Activated CD4-positive, alpha-beta T cell treated with anti-CD3 and anti-CD28 coated beads, Interleukin-2, Interleukin-6, amounts not matched to agents 100 ng/mL and 50 ng/mL, durations not matched to agents 16 hours and 8 hours (primary cell): ENCODE measurements at regions not wholly inside any gene's neighbourhood (a gene's known extent, or its start where the extent isn't known, plus 50 kb on each side); places are given as distances from the start of the nearest gene placed in this dataset.
"Not testable (repeated sequence)": the region's sequence is repeated elsewhere in the genome, so short reads cannot be mapped to it uniquely, and the experiment has no call there.

Experiments used
- DNase-seq: peaks from one replicate; pipeline ENCODE4 v3.0.0-alpha.2; 2020

DNA sequence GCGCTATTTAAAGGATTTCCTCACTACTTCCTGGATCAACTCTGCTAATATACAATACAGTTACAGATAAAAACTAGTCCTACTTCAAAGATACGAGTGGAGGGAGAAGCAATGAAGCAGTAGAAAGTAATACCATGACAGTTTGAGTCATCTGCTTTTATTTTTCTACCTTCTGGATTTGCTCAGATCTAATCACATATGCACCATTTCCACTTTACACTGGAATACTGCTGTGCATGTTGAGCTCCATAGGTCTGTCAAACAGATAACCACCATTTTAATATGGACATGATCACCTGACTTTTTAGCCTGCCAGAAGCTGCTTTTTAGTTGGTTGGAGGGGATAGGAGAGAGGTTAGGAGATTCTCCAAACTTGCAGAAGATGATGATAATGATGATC, 92.5 kb downstream of the MMUT start:
- no peak for DNase-seq

DNA sequence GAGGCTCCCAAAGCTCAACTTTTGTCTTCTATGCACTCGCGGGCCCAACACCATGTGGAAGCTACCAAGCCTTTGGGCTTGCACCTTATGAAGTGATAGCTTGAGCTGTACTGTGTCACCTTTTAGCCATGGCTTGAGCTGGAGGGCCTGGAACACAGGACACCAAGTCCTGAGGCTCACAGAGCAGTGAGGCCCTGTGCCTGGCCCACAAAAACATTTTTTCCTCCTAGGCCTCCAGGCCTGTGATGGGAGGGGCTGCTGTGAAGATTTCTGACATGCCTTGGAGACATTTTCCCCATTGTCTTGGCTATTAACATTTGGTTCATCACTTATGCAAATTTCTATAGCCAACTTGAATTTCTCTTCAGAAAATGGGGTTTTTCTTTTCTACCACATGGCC, 96.5 kb downstream of the MMUT start:
- DNase-seq = no peak

GRCh38 chr6:49348561-49348960, 114.5 kb downstream of the MMUT start:
- DNase-seq = no peak

GRCh38 chr6:49342410-49342809, 120.6 kb downstream of the MMUT start:
- DNase-seq = no peak

DNA sequence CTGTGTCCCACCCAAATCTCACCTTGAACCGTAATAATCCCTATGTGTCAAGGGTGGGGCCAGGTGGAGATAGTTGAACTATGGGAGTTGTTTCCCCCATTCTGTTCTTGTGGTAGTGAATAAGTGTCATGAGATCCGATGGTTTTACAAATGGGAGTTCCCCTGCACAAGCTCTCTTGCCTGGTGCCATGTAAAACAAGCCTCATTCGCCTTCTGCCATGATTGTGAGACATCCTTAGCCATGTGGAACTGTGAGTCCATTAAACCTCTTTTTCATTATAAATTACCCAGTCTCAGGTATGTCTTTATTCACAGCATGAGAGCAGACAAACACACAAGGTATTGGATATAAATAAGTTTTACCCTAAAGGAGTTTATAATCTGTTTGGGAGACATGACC, 121.2 kb downstream of the MMUT start:
- no peak for DNase-seq

DNA sequence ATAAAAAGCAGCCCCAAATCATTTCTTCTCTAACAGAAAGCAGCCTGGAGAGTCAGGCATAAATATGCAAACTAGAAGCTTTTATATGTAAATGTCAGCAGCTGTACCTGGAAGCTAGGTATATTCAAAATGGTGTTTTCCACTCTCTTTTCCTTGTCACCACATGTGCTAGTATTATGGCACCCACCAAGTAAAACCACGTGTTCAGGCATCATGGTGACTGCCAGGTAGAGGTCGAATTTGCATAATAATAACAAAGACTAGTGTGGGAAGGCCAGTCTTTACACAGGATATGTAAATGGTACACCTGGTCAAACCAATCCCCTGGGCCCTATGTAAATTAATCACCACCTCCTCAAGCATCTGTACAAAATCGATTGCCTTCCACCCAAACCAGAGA, 124.0 kb downstream of the MMUT start:
- no peak for DNase-seq

- DNase-seq = no peak
Measured at GRCh38 chr6:49336514-49337131, 126.4 kb downstream of the MMUT start.

GRCh38 chr6:49333345-49334125, 129.5 kb downstream of the MMUT start:
- no peak for DNase-seq

DNA sequence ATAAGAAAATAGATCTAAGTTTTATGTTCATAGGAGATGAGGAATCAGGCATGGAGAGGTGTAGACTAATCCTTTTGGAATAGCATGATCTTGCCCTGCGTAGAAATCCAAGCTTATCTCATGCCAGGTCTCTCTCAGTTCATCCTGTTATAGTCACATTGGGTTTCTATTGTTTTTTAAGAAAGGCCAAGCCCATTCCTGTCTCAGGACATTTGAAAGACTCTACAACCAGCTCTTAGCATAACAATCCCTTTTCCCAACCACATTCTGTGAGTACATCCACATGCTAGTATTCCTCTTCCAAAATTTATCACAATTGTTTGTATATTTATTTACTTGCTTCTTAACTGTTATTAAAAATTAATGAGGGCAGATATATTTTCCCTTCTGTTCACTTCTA, 130.3 kb downstream of the MMUT start:
- DNase-seq = no peak

GRCh38 chr6:49329186-49329585, 133.9 kb downstream of the MMUT start:
- no peak for DNase-seq

DNA sequence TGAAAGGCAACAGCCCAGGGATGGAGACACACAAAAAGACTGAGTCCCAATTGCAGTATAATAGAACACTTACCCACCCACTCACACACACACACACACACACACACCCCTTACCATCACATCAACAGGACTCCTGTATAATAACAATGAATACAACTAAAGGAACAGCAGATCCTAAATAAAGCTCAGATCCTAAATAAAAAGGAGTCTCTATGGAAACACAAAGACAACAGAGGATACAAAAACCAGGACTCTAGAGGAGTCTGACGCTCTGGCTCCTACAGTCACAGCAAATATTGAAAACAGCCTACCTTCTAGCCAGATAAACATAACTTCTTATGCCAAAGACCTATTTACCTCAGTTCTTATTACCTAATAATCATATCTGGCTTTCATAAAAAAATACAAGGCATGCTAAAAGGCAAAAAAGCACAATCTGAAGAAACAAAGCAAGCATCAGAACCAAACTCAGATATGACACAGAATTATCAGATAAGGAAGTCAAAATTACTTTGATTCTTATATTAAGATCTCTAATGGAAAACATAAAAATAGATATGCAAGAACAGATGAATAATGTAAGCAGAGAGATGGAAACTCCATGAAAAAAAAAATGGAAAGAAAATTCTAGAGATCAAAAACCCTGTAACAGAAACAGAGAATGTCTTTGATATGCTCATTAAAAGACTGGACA, 134.9 kb downstream of the MMUT start:
- DNase-seq = no peak

DNA sequence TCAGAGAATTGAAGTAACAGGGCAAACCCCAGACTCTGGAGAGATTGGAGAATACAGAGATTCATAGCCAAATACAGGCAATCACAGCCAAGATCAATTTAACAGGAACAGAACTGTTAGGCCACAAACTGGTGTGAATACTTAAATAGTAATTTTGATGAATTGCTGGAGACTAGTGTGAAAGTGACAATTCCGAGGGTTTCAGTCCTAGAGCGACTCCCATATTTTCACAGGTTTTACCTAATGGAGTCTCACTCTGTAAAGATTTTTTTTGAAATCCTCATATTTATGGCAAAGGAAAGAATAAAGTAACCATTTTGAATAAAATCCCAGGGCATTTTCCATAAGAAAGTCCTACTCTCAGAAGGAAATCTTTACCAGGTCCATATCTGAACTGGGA, 135.5 kb downstream of the MMUT start:
- DNase-seq = no peak

DNA sequence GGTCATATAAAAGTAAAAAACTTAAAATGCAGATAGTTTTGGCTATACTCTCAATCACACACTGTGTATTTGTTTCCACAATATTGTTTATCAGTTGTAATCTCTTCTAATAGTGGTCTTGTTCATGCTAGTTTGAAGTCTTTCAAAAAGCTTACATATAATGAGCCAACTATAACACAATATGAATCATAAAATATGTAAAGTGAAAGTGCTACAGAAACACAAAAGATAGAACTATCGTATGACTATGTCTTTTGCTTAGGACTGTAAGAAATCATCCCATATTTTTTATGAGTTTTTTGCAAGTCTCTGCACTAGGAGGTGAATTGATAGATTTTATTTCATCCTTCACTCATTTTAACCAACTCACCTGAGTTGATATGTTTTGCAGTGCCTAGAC, 136.0 kb downstream of the MMUT start:
- DNase-seq = no peak

GRCh38 chr6:49326347-49326746, 136.7 kb downstream of the MMUT start:
- no peak for DNase-seq

- no peak for DNase-seq
Measured at GRCh38 chr6:49325891-49326290, 137.2 kb downstream of the MMUT start.

DNA sequence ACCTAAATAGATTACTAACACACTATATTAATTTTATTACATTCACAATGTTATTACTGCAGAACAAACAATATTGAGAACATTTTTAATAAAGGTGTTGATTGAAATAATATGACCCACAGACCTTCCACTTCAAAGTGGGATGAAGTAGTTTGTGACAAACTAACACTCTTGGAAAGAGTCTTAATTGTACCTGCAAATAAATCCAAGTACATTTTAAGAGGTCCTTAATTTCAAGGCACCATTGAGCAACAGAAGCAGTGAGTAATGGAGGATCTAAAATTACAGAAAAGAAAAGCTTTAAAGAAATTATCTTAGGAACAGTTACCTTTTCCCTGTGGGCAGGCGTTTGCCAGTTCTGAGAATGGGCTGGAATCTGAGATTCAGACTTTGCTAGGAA, 140.2 kb downstream of the MMUT start:
- DNase-seq = no peak

DNA sequence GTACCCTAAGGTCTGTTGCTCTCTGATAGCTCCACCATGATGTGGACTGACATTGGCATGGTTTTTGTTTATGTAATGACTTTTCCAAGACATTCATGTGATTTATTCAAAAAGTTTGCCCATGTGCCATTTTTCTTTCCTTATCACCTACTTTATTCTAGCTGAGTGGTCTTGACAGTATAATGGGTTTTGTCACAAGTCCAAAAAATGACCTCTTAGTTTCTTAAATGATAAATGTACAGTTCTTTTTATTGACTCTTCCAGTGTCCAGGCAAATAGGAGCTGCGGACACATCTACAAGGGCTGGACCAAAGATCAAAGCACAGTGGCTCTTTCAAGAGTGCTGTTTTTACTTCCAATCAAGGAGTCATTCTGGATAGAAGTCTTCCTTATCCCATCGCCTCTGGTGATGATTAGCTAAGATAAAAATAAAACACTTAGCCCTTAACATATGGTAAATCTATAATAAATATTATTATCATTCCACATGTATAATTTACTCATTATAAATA, 141.4 kb downstream of the MMUT start:
- DNase-seq = no peak

- DNase-seq = no peak
Measured at GRCh38 chr6:49305010-49305409, 158.0 kb downstream of the MMUT start.

DNA sequence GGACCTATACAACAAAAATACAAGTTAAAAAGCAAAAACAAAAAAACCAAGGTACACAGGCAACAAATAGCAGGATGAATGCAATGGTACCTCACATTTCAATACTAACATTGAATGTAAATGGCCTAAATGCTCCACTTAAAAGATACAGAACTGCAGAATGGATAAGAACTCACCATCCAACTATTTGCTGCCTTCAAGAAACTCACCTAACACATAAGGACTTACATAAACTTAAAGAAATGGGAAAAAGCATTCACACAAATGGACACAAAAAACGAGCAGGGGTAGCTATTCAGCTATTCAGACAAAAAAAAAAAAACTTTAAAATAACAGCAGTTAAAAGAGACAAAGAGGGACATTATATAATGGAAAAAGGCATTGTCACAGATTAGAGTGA, 158.7 kb downstream of the MMUT start:
- DNase-seq = not testable (repeated sequence)

DNA sequence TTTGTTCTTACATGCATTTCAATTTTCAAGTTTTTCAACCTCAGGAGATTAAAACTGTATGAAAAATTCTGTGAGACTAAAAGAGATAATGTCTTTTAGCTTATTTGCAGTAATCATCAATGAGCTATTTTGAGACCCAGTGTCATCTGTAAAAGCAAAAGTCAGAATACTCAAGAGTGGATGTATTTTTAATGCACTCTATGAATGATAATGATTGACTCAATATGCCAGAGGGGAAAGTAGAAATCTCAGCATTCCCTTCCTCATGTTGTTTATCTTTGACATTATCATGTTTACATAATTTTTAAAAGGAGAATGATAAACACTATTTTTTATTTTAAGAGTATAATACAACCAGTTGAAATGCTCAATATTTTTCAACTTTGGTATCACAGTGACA, 162.1 kb downstream of the MMUT start:
- DNase-seq = no peak

DNA sequence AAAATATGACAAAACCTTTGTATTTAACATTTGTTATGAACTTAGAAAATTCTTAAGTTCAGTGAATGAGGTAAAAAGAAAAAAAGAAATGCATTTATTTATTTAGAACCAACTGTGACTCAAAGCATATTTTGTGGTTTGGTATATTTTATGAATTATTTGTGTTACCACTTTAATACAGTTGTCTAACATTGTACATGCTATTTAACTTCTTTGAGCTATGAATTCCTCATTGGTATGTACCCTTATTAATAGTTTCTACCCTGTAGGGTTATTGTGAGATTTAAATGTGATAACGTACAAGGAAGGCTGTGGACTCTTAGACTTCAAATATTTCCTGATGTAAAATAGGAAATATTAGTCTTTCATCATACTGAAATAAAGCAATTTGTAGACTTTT, 162.6 kb downstream of the MMUT start:
- no peak for DNase-seq

DNA sequence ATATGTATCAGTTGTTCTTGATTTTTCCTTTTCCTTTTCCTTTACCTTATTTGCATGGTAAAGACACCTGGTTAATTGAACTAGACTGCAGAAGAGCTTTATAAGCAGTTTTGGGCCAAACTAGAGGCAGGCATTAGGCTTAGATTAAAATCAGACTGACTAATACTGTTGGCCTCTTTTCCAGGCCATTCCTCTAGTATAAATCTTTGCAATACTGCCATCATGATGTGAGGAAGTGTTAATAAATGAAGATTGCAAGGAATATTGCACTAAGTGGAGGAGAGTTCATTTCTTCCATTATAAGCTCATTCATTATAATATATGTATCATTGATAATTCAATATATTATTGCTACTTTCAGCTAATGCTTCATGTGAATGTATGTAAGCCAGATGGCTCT, 163.8 kb downstream of the MMUT start:
- DNase-seq = no peak

DNA sequence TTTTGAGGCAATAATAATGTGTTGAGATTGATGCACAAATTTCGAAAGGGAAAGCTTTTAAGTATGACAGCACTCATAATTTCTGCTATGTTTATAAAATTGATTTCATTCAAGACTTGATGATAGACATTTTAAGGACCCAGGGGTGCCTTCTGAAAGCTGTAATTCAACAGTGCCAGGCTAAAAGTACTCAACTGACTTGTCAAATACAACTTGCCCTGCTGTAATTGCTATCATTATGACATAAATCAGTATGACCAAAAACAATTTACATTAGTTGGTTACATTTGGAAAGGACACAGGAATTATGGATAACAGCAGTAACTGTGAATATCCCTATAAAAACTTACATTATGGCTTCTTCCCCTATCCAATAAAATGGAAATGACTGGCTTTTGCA, 178.9 kb downstream of the MMUT start:
- DNase-seq = no peak
